HEK293T (cell line): ENCODE measurements at regions not wholly inside any gene's neighbourhood (a gene's known extent, or its start where the extent isn't known, plus 50 kb on each side); places are given as distances from the start of the nearest gene placed in this dataset.

Source experiments
- ARNT ChIP-seq: fragments of 450-650 bp; IDR thresholded peaks from 2 replicates; pipeline ENCODE4 v1.6.1; 2017; ENCODE audit warnings: mild to moderate bottlenecking
- ELF4 ChIP-seq: fragments of 450-650 bp; IDR thresholded peaks from 2 replicates; pipeline ENCODE4 v1.6.1; 2017; ENCODE audit warnings: antibody characterized with exemption
- FOXM1 ChIP-seq: fragments of 450-650 bp; IDR thresholded peaks from 2 replicates; pipeline ENCODE4 v1.6.1; 2017; ENCODE audit warnings: mild to moderate bottlenecking, borderline replicate concordance
- NFRKB ChIP-seq: fragments of 450-650 bp; IDR thresholded peaks from 2 replicates; pipeline ENCODE4 v1.6.1; 2016; ENCODE audit warnings: mild to moderate bottlenecking, moderate library complexity

- no peak for TF ChIP-seq ARNT
- TF ChIP-seq ELF4, result no peak
- no peak for TF ChIP-seq FOXM1
- no peak for TF ChIP-seq NFRKB
Observed at GRCh38 chr15:94110476-94111130, 120.8 kb upstream of the MCTP2 start.
